ENCODE measurements at regions not wholly inside any gene's neighbourhood (a gene's known extent, or its start where the extent isn't known, plus 50 kb on each side); places are given as distances from the start of the nearest gene placed in this dataset.

GRCh38 chr1:74946388-74946787 is 187.8 kb upstream of the LHX8 start:
- TF ChIP-seq, protein P1, sequence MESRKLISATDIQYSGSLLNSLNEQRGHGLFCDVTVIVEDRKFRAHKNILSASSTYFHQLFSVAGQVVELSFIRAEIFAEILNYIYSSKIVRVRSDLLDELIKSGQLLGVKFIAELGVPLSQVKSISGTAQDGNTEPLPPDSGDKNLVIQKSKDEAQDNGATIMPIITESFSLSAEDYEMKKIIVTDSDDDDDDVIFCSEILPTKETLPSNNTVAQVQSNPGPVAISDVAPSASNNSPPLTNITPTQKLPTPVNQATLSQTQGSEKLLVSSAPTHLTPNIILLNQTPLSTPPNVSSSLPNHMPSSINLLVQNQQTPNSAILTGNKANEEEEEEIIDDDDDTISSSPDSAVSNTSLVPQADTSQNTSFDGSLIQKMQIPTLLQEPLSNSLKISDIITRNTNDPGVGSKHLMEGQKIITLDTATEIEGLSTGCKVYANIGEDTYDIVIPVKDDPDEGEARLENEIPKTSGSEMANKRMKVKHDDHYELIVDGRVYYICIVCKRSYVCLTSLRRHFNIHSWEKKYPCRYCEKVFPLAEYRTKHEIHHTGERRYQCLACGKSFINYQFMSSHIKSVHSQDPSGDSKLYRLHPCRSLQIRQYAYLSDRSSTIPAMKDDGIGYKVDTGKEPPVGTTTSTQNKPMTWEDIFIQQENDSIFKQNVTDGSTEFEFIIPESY (IDR thresholded peaks at IDR 0.05; ENCODE audit: extremely low read depth, insufficient replicate concordance, low read length) = no peak
- TF ChIP-seq POLR2A (IDR thresholded peaks at IDR 0.05; ENCODE audit: borderline replicate concordance, extremely low read depth, insufficient read depth, insufficient read length) = no peak
- TF ChIP-seq MAX (IDR thresholded peaks at IDR 0.05) = no peak
- TF ChIP-seq FOSL1 (IDR thresholded peaks at IDR 0.05; ENCODE audit: low read depth) = no peak
- TF ChIP-seq ZNF274 (IDR thresholded peaks at IDR 0.05; ENCODE audit: low read depth, low read length) = no peak
- TF ChIP-seq TCF7L2 (IDR thresholded peaks at IDR 0.05; ENCODE audit: borderline replicate concordance, extremely low read depth, insufficient read depth, insufficient read length) = no peak
- TF ChIP-seq, protein P2, sequence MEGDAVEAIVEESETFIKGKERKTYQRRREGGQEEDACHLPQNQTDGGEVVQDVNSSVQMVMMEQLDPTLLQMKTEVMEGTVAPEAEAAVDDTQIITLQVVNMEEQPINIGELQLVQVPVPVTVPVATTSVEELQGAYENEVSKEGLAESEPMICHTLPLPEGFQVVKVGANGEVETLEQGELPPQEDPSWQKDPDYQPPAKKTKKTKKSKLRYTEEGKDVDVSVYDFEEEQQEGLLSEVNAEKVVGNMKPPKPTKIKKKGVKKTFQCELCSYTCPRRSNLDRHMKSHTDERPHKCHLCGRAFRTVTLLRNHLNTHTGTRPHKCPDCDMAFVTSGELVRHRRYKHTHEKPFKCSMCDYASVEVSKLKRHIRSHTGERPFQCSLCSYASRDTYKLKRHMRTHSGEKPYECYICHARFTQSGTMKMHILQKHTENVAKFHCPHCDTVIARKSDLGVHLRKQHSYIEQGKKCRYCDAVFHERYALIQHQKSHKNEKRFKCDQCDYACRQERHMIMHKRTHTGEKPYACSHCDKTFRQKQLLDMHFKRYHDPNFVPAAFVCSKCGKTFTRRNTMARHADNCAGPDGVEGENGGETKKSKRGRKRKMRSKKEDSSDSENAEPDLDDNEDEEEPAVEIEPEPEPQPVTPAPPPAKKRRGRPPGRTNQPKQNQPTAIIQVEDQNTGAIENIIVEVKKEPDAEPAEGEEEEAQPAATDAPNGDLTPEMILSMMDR (IDR thresholded peaks at IDR 0.05 in 2 of 3, conservative IDR thresholded peaks at IDR 0.05 in 1 of 3; ENCODE audit: borderline replicate concordance in 1 of 3, insufficient read depth in 1 of 3, low read depth in 2 of 3, low read length in 2 of 3) = no peak
- TF ChIP-seq REST (IDR thresholded peaks at IDR 0.05; ENCODE audit: low read depth) = no peak
- TF ChIP-seq EZH2 (IDR thresholded peaks at IDR 0.05) = no peak
- no peak for TF ChIP-seq POLR2AphosphoS5 (IDR thresholded peaks at IDR 0.05; ENCODE audit: low read depth, low read length)
- TF ChIP-seq ATF3 (IDR thresholded peaks at IDR 0.05) = no peak
- TF ChIP-seq EGR1 (IDR thresholded peaks at IDR 0.05; ENCODE audit: low read depth) = no peak
- TF ChIP-seq YY1 (IDR thresholded peaks at IDR 0.05; ENCODE audit: extremely low read depth, insufficient replicate concordance, low read depth, low read length) = no peak
- TF ChIP-seq CBX3 (IDR thresholded peaks at IDR 0.05; ENCODE audit: low read depth) = no peak
- TF ChIP-seq SP1 (IDR thresholded peaks at IDR 0.05; ENCODE audit: low read depth) = no peak
- no peak for TF ChIP-seq ELF1 (IDR thresholded peaks at IDR 0.05; ENCODE audit: borderline replicate concordance, low read depth)
- TF ChIP-seq CEBPB (IDR thresholded peaks at IDR 0.05; ENCODE audit: low read depth) = no peak
- RAD21 ChIA-PET (ENCODE audit: low non-redundant PET in 1 of 2, low total read pairs in 2 of 2, uncharacterized antibody in 2 of 2, unreplicated experiment in 2 of 2) = no interaction called here
- CTCF ChIA-PET = no interaction called here
- Histone ChIP-seq H3K9me2 (ENCODE audit: insufficient read depth) (no peaks in the 10 kb centered on the region), H3K36me3 (ENCODE audit: control insufficient read depth in 1 of 2, insufficient read depth in 2 of 2, low read length in 2 of 2) (no peaks in the 10 kb centered on the region), H3K9me3 (ENCODE audit: control insufficient read depth in 1 of 2, insufficient read depth in 1 of 2, low read depth in 1 of 2, low read length in 2 of 2) (no peaks in the 10 kb centered on the region), H3K9ac (ENCODE audit: low read length) (no peak overlapping the region), H2AFZ (ENCODE audit: low read depth, low read length, poor library complexity, severe bottlenecking) (no peak overlapping the region), H3K4me2 (ENCODE audit: low read length) (no peak overlapping the region), H3K79me2 (ENCODE audit: insufficient read depth, low read length) (no peaks in the 10 kb centered on the region), H3K4me3 (replicated peaks in 1 of 2; ENCODE audit: low read depth in 1 of 2, low read length in 2 of 2) (no peak overlapping the region), H3K27ac (ENCODE audit: low read depth, low read length) (no peak overlapping the region), H3K27me3 (ENCODE audit: insufficient read depth, low read length) (no peaks in the 10 kb centered on the region), H3K4me1 (ENCODE audit: control insufficient read depth in 1 of 2, insufficient read depth in 2 of 2, low read length in 2 of 2) (no peaks in the 10 kb centered on the region), H4K20me1 (ENCODE audit: insufficient read depth) (no peaks in the 10 kb centered on the region)
- POLR2A ChIA-PET = interaction anchor here (0.5 kb wide), 1 partner anchor 15 kb away, joined by 4 read pairs; no protein-coding TSS in a partner anchor
- ATAC-seq (no peak), DNase-seq (ENCODE audit: low read depth, low spot score) (no peak)
- no TSS peak for BruUV-seq (replicated peaks)
- intact Hi-C loops (cut with micrococcal nuclease) = no loop called here

Measured in HCT116 (cell line).